H9 (cell line): ENCODE measurements at regions not wholly inside any gene's neighbourhood (a gene's known extent, or its start where the extent isn't known, plus 50 kb on each side); places are given as distances from the start of the nearest gene placed in this dataset.
A peak's percentile ranks its signal among the peaks of the same experiment; 100 is the strongest.

Source experiments
- DNase-seq: peaks from one replicate; pipeline ENCODE4 v3.0.0-alpha.2; 2017
- H2AFZ ChIP-seq: one replicate; pipeline ENCODE4 v1.6.1; 2013; ENCODE audit warnings: mild to moderate bottlenecking, low read length, control low read depth, moderate library complexity
- H2AK5ac ChIP-seq: 2 replicates; pipeline ENCODE4 v1.6.1; 2013; ENCODE audit warnings: low read length, control low read depth, mixed read lengths; ENCODE audit not compliant: insufficient read length
- H2BK120ac ChIP-seq: one replicate; pipeline ENCODE4 v1.6.1; 2013; ENCODE audit warnings: low read depth, mild to moderate bottlenecking, low read length, control low read depth, inconsistent platforms; ENCODE audit not compliant: poor library complexity, severe bottlenecking
- H2BK12ac ChIP-seq: 2 replicates; pipeline ENCODE4 v1.6.1; 2013; ENCODE audit warnings: low read length, control low read depth, mixed read lengths, low read depth; ENCODE audit not compliant: insufficient read length
- H2BK15ac ChIP-seq: 2 replicates; pipeline ENCODE4 v1.6.1; 2013; ENCODE audit warnings: low read depth, low read length, control low read depth
- H2BK20ac ChIP-seq: one replicate; pipeline ENCODE4 v1.6.1; 2013; ENCODE audit warnings: low read depth, mild to moderate bottlenecking, low read length, control low read depth, inconsistent platforms; ENCODE audit not compliant: poor library complexity, severe bottlenecking
- H2BK5ac ChIP-seq: 2 replicates; pipeline ENCODE4 v1.6.1; 2013; ENCODE audit warnings: low read length, control low read depth, mixed read lengths; ENCODE audit not compliant: insufficient read length
- H3K14ac ChIP-seq: 2 replicates; pipeline ENCODE4 v1.6.1; 2013; ENCODE audit warnings: low read length, control low read depth; ENCODE audit not compliant: insufficient read depth
- H3K18ac ChIP-seq: 2 replicates; pipeline ENCODE4 v1.6.1; 2013; ENCODE audit warnings: low read depth, mild to moderate bottlenecking, mixed read lengths, low read length, control low read depth; ENCODE audit not compliant: insufficient read length
- H3K23ac ChIP-seq: 2 replicates; pipeline ENCODE4 v1.6.1; 2013; ENCODE audit warnings: low read length, control low read depth, mixed read lengths, low read depth; ENCODE audit not compliant: insufficient read length
- H3K23me2 ChIP-seq: 2 replicates; pipeline ENCODE4 v1.6.1; 2013; ENCODE audit warnings: low read depth, mild to moderate bottlenecking, mixed read lengths, low read length, control low read depth; ENCODE audit not compliant: insufficient read length, poor library complexity, severe bottlenecking
- H3K27ac ChIP-seq: 2 replicates; pipeline ENCODE4 v1.5.1; 2013; ENCODE audit warnings: low read length, control low read depth, mixed read lengths, low read depth; ENCODE audit not compliant: insufficient read length
- H3K27me3 ChIP-seq: 2 replicates; pipeline ENCODE4 v1.6.1; 2013; ENCODE audit warnings: low read length, control low read depth, inconsistent platforms; ENCODE audit not compliant: insufficient read depth
- H3K4ac ChIP-seq: 2 replicates; pipeline ENCODE4 v1.6.1; 2013; ENCODE audit warnings: low read depth, mild to moderate bottlenecking, control low read depth, inconsistent platforms, low read length, moderate library complexity
- H3K4me1 ChIP-seq: 2 replicates; pipeline ENCODE4 v1.6.1; 2013; ENCODE audit warnings: low read length, control low read depth, inconsistent platforms; ENCODE audit not compliant: insufficient read depth
- H3K4me2 ChIP-seq: 2 replicates; pipeline ENCODE4 v1.6.1; 2013; ENCODE audit warnings: low read length, control low read depth, mixed read lengths; ENCODE audit not compliant: insufficient read length, insufficient read depth
- H3K56ac ChIP-seq: 2 replicates; pipeline ENCODE4 v1.6.1; 2013; ENCODE audit warnings: low read depth, mild to moderate bottlenecking, mixed read lengths, low read length, control low read depth; ENCODE audit not compliant: insufficient read length
- H3K79me1 ChIP-seq: 2 replicates; pipeline ENCODE4 v1.6.1; 2013; ENCODE audit warnings: low read depth, mild to moderate bottlenecking, moderate library complexity, low read length, control low read depth, inconsistent platforms; ENCODE audit not compliant: insufficient read depth, poor library complexity, severe bottlenecking
- H3K79me2 ChIP-seq: 2 replicates; pipeline ENCODE4 v1.6.1; 2013; ENCODE audit warnings: low read length, control low read depth, inconsistent platforms; ENCODE audit not compliant: insufficient read depth
- H3K9ac ChIP-seq: 2 replicates; pipeline ENCODE4 v1.6.1; 2013; ENCODE audit warnings: low read length, control low read depth, mixed read lengths; ENCODE audit not compliant: insufficient read length; ENCODE audit errors: extremely low read depth
- H3K9me3 ChIP-seq: one replicate; pipeline ENCODE4 v1.6.1; 2013; ENCODE audit warnings: low read depth, low read length, inconsistent platforms; ENCODE audit not compliant: control insufficient read depth
- H3T11ph ChIP-seq: one replicate; pipeline ENCODE4 v1.6.1; 2013; ENCODE audit warnings: mild to moderate bottlenecking, low read length, control low read depth, inconsistent platforms
- H4K20me1 ChIP-seq: one replicate; pipeline ENCODE4 v1.6.1; 2013; ENCODE audit not compliant: control insufficient read depth, insufficient read length, insufficient read depth
- H4K5ac ChIP-seq: 2 replicates; pipeline ENCODE4 v1.6.1; 2013; ENCODE audit warnings: low read depth, mild to moderate bottlenecking, mixed read lengths, low read length, control low read depth; ENCODE audit not compliant: insufficient read length
- H4K8ac ChIP-seq: replicated peaks from 2 replicates; pipeline ENCODE4 v1.6.1; 2013; ENCODE audit warnings: low read length, control low read depth, mixed read lengths, low read depth; ENCODE audit not compliant: insufficient read length
- H4K91ac ChIP-seq: 2 replicates; pipeline ENCODE4 v1.6.1; 2013; ENCODE audit warnings: low read depth, mild to moderate bottlenecking, moderate library complexity, mixed read lengths, low read length, control low read depth; ENCODE audit not compliant: insufficient read length
- H3K27ac Mint-ChIP-seq, 3 experiments: 2 replicates in 2 of 3; 3 replicates in 1 of 3; pipeline ENCODE4 v1.8.0; 2020 to 2021; ENCODE audit warnings: mixed read lengths in 3 of 3, mild to moderate bottlenecking in 1 of 3, moderate library complexity in 1 of 3
- H3K27me3 Mint-ChIP-seq: 2 replicates; pipeline ENCODE4 v1.8.0; 2021; ENCODE audit warnings: low read depth, mild to moderate bottlenecking, moderate library complexity, mixed read lengths
- H3K36me3 Mint-ChIP-seq, 3 experiments: 2 replicates in 2 of 3; 3 replicates in 1 of 3; pipeline ENCODE4 v1.8.0; 2020 to 2021; ENCODE audit warnings: low read depth in 3 of 3, mixed read lengths in 3 of 3; ENCODE audit not compliant: insufficient read depth in 1 of 3
- H3K4me1 Mint-ChIP-seq, 2 experiments: 2 replicates each; pipeline ENCODE4 v1.8.0; 2020; ENCODE audit warnings: mixed read lengths in 2 of 2
- H3K4me3 Mint-ChIP-seq, 2 experiments: 2 replicates in 1 of 2; 3 replicates in 1 of 2; pipeline ENCODE4 v1.8.0; 2020 to 2021; ENCODE audit warnings: mild to moderate bottlenecking in 2 of 2, mixed read lengths in 2 of 2, moderate library complexity in 1 of 2
- H3K9me3 Mint-ChIP-seq, 2 experiments: 2 replicates in 1 of 2; 3 replicates in 1 of 2; pipeline ENCODE4 v1.8.0; 2020; ENCODE audit warnings: mild to moderate bottlenecking in 2 of 2, mixed read lengths in 2 of 2, moderate library complexity in 1 of 2
- CTCF ChIP-seq: fragments of 200-600 bp; sonication (generic); conservative IDR thresholded peaks from 3 replicates; pipeline ENCODE4 v1.8.0; 2021; ENCODE audit warnings: antibody characterized with exemption, mild to moderate bottlenecking
- WGBS: extraction: QIAGEN DNeasy Blood & Tissue Kit; methylation state at CpG from one replicate; pipeline ENCODE4 v1.1.7; 2013; ENCODE audit warnings: missing lambda C conversion rate, low lambda C conversion rate, mixed read lengths; ENCODE audit not compliant: insufficient read length; ENCODE audit errors: extremely low coverage; 5-methylcytosine and 5-hydroxymethylcytosine counted together

- H3K27ac Mint-ChIP-seq = no peak overlapping the region
- no peaks in the 10 kb centered on the region; a peak in 1 of 5 replicates for H3K9me3 Mint-ChIP-seq
- H3K36me3 Mint-ChIP-seq = no peaks in the 10 kb centered on the region
- H3K18ac ChIP-seq = no peak overlapping the region
- H4K91ac ChIP-seq = no peak overlapping the region
- H2BK20ac ChIP-seq = no peak overlapping the region
- H3K79me1 ChIP-seq = no peaks in the 10 kb centered on the region
- no peak overlapping the region for H3K4ac ChIP-seq
- no peak overlapping the region for H3K4me2 ChIP-seq
- no peak overlapping the region for H3K27ac ChIP-seq
- no peak overlapping the region for H3T11ph ChIP-seq
- H2AFZ ChIP-seq = no peak overlapping the region
- H3K23ac ChIP-seq = no peak overlapping the region
- no peak overlapping the region for H3K4me3 Mint-ChIP-seq
- H4K20me1 ChIP-seq = no peaks in the 10 kb centered on the region
- H3K4me1 Mint-ChIP-seq = peaks cover 2 to 6% of the 10 kb centered on the region in 2 experiments; a peak in 1 of 4 replicates
- no peak overlapping the region for H2BK15ac ChIP-seq
- no peaks in the 10 kb centered on the region for H3K23me2 ChIP-seq
- H2BK120ac ChIP-seq = no peak overlapping the region
- H2BK12ac ChIP-seq = no peak overlapping the region
- H4K5ac ChIP-seq = no peak overlapping the region
- no peak overlapping the region for H3K56ac ChIP-seq
- H3K9me3 ChIP-seq = no peaks in the 10 kb centered on the region
- DNase-seq = peak; percentile 38
- H3K4me1 ChIP-seq = no peaks in the 10 kb centered on the region
- no peaks in the 10 kb centered on the region for H3K79me2 ChIP-seq
- H3K9ac ChIP-seq = no peak overlapping the region
- TF ChIP-seq CTCF = peak; percentile 76
- H4K8ac ChIP-seq = no peak overlapping the region
- no peaks in the 10 kb centered on the region; the same call in 1 of the 2 replicates for H3K27me3 ChIP-seq
- H3K27me3 Mint-ChIP-seq = peaks cover 39% of the 10 kb centered on the region
- no peak overlapping the region for H2BK5ac ChIP-seq
- no CpG with 5 or more reads among the region's 3 CpGs for whole genome bisulfite sequencing
- no peak overlapping the region for H3K14ac ChIP-seq
- H2AK5ac ChIP-seq = no peak overlapping the region
Observed at GRCh38 chr22:33126881-33127280, 68.7 kb upstream of the SYN3 start.
